CD14-positive monocyte (primary cell): ENCODE measurements at regions not wholly inside any gene's neighbourhood (a gene's known extent, or its start where the extent isn't known, plus 50 kb on each side); places are given as distances from the start of the nearest gene placed in this dataset.
A peak's percentile ranks its signal among the peaks of the same experiment; 100 is the strongest.
"Not testable (repeated sequence)": the region's sequence is repeated elsewhere in the genome, so short reads cannot be mapped to it uniquely, and the experiment has no call there.

Source experiments
- DNase-seq, 3 donors: peaks; one replicate each; pipeline ENCODE4 v3.0.0-alpha.2; 2011 to 2022
- H2AFZ ChIP-seq: 2 replicates; pipeline ENCODE4 v1.6.0; 2012; ENCODE audit warnings: mild to moderate bottlenecking, low read depth, low read length, inconsistent platforms; ENCODE audit not compliant: insufficient read depth, poor library complexity, severe bottlenecking
- H3K27ac ChIP-seq, 2 donors: 1 replicate in 1 of 2; 2 replicates in 1 of 2; pipeline ENCODE4 v1.5.1; 2012 to 2013; ENCODE audit warnings: low read length in 2 of 2, control low read depth in 1 of 2, inconsistent platforms in 1 of 2, low read depth in 1 of 2, mild to moderate bottlenecking in 1 of 2
- H3K27me3 ChIP-seq, 2 donors: one replicate each; pipeline versions ENCODE4 v1.6.0 to v1.6.1; 2011 to 2013; ENCODE audit warnings: low read length in 2 of 2; ENCODE audit not compliant: control insufficient read depth in 2 of 2, insufficient read depth in 2 of 2
- H3K36me3 ChIP-seq, 2 donors: replicated peaks in 1 of 2; 1 replicate in 1 of 2; 2 replicates in 1 of 2; pipeline versions ENCODE4 v1.5.1 to v1.6.1; 2012 to 2013; ENCODE audit warnings: low read length in 2 of 2, control low read depth in 1 of 2, inconsistent platforms in 1 of 2, mild to moderate bottlenecking in 1 of 2; ENCODE audit not compliant: insufficient read depth in 2 of 2, control insufficient read depth in 1 of 2
- H3K4me1 ChIP-seq, 2 donors: 1 replicate in 1 of 2; 2 replicates in 1 of 2; pipeline versions ENCODE4 v1.5.1 to v1.6.1; 2012 to 2013; ENCODE audit warnings: low read length in 2 of 2, control low read depth in 1 of 2, inconsistent platforms in 1 of 2, mild to moderate bottlenecking in 1 of 2, moderate library complexity in 1 of 2; ENCODE audit not compliant: insufficient read depth in 2 of 2, control insufficient read depth in 1 of 2
- H3K4me2 ChIP-seq: replicated peaks from 2 replicates; pipeline ENCODE3; 2012; ENCODE audit warnings: low read length, moderate library complexity, mild to moderate bottlenecking; ENCODE audit not compliant: poor library complexity, severe bottlenecking; ENCODE audit errors: extremely low read depth
- H3K4me3 ChIP-seq, 3 experiments: fragments of 200-600 bp in 1 of 3; sonication (generic) in 1 of 3; replicated peaks in 1 of 3; 1 replicate in 2 of 3; 2 replicates in 1 of 3; pipeline ENCODE4 v1.5.1; 2011 to 2013; ENCODE audit warnings: low read length in 3 of 3, mild to moderate bottlenecking in 3 of 3, control low read depth in 2 of 3, low read depth in 2 of 3, inconsistent platforms in 1 of 3, moderate library complexity in 1 of 3
- H3K79me2 ChIP-seq: 2 replicates; pipeline ENCODE4 v1.6.0; 2012; ENCODE audit warnings: mild to moderate bottlenecking, control low read depth, inconsistent platforms, low read length, moderate library complexity; ENCODE audit not compliant: insufficient read depth
- H3K9ac ChIP-seq: 2 replicates; pipeline ENCODE4 v1.6.0; 2017; ENCODE audit warnings: low read length, mild to moderate bottlenecking; ENCODE audit not compliant: insufficient read depth, poor library complexity, severe bottlenecking
- H3K9me3 ChIP-seq, 2 donors: replicated peaks in 1 of 2; 1 replicate in 1 of 2; 2 replicates in 1 of 2; pipeline versions ENCODE4 v1.5.1 to v1.6.1; 2012 to 2013; ENCODE audit warnings: low read length in 2 of 2, control low read depth in 1 of 2; ENCODE audit not compliant: control insufficient read depth in 1 of 2, insufficient read depth in 1 of 2
- H4K20me1 ChIP-seq: 2 replicates; pipeline ENCODE4 v1.6.0; 2012; ENCODE audit warnings: mild to moderate bottlenecking, low read length, control low read depth, moderate library complexity; ENCODE audit not compliant: insufficient read depth
- H3K27ac Mint-ChIP-seq, 7 donors: one replicate each; pipeline ENCODE4 v1.8.0; 2020; ENCODE audit warnings: mild to moderate bottlenecking in 7 of 7, mixed read lengths in 7 of 7, moderate library complexity in 6 of 7, inconsistent platforms in 2 of 7
- H3K27me3 Mint-ChIP-seq, 3 donors: one replicate each; pipeline ENCODE4 v1.8.0; 2021 to 2022; ENCODE audit warnings: low read depth in 3 of 3, mild to moderate bottlenecking in 3 of 3, mixed read lengths in 3 of 3, moderate library complexity in 3 of 3, inconsistent platforms in 1 of 3
- H3K36me3 Mint-ChIP-seq, 2 donors: one replicate each; pipeline ENCODE4 v1.8.0; 2020; ENCODE audit warnings: mixed read lengths in 2 of 2, inconsistent platforms in 1 of 2, mild to moderate bottlenecking in 1 of 2
- H3K4me1 Mint-ChIP-seq: one replicate; pipeline ENCODE4 v1.8.0; 2020; ENCODE audit warnings: mild to moderate bottlenecking, mixed read lengths
- H3K4me3 Mint-ChIP-seq, 2 donors: one replicate each; pipeline ENCODE4 v1.8.0; 2020; ENCODE audit warnings: mild to moderate bottlenecking in 2 of 2, mixed read lengths in 2 of 2, moderate library complexity in 1 of 2
- H3K9me3 Mint-ChIP-seq, 7 donors: one replicate each; pipeline ENCODE4 v1.8.0; 2020 to 2022; ENCODE audit warnings: mixed read lengths in 7 of 7, mild to moderate bottlenecking in 6 of 7, moderate library complexity in 6 of 7, inconsistent platforms in 2 of 7
- WGBS: methylation state at CpG from one replicate; pipeline ENCODE4 v1.1.5; 2013; ENCODE audit warnings: missing lambda C conversion rate; ENCODE audit not compliant: insufficient coverage; 5-methylcytosine and 5-hydroxymethylcytosine counted together
- intact Hi-C, 2 donors: fragments of 100-400 bp; cut with micrococcal nuclease; formaldehyde crosslinking; loops; one replicate each; pipeline versions ENCODE4 v1.15.0 to v1.15.1; 2023
- TF ChIP-seq, protein P1 (sequence below): fragments of 200-600 bp; IDR thresholded peaks from one replicate; pipeline ENCODE4 v1.8.0; 2022; ENCODE audit warnings: antibody characterized with exemption, mild to moderate bottlenecking

DNA sequence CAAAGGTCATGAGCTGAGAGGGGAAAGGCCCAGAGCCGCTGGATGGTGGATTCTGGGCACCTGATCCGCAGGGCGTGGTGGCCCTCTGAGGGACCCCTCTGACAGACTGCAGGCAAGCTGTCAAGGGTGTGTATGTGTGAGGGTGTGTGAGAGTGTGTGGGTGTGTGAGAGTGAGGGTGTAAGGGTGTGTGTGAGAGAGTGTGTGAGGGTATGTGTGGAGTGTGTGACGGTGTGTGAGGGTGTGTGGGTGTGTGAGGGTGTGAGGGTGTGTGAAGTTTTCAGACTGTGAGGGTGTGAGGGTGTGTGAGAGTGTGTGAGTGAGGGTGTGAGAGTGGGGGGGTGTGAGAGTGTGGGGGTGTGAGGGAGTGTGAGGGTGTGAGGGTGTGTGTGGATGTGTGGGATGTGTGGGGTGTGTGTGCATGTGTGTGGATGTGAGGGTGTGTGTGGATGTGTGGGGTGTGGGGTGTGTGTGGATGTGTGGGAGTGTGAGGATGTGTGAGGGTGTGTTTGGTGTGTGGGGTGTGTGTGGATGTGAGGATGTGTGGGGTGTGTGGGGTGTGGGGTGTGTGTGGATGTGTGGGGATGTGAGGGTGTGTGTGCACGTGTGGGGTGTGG lies 156.7 kb downstream of the TMEM121 start:
- Mint-ChIP-seq H3K27ac (peak overlapping the region in 1 of 7 donors; percentile 67), H3K9me3 (peaks cover 0 to 3% (median 0%) of the 10 kb centered on the region in 7 donors), H3K4me3 (no peak overlapping the region), H3K4me1 (peaks cover 3% of the 10 kb centered on the region), H3K36me3 (no peaks in the 10 kb centered on the region), H3K27me3 (peaks cover 0 to 7% (median 6%) of the 10 kb centered on the region in 3 donors)
- no peak overlapping the region for H2AFZ ChIP-seq
- no peaks in the 10 kb centered on the region for H3K27me3 ChIP-seq
- DNase-seq: no peak
- H3K4me1 ChIP-seq: no peaks in the 10 kb centered on the region
- 87% methylated on average over 3 of the region's 5 CpGs for WGBS
- H3K9ac ChIP-seq: no peak overlapping the region
- no peaks in the 10 kb centered on the region for H3K9me3 ChIP-seq
- no peak overlapping the region for H3K4me2 ChIP-seq
- H3K36me3 ChIP-seq: no peaks in the 10 kb centered on the region
- TF ChIP-seq, protein P1, sequence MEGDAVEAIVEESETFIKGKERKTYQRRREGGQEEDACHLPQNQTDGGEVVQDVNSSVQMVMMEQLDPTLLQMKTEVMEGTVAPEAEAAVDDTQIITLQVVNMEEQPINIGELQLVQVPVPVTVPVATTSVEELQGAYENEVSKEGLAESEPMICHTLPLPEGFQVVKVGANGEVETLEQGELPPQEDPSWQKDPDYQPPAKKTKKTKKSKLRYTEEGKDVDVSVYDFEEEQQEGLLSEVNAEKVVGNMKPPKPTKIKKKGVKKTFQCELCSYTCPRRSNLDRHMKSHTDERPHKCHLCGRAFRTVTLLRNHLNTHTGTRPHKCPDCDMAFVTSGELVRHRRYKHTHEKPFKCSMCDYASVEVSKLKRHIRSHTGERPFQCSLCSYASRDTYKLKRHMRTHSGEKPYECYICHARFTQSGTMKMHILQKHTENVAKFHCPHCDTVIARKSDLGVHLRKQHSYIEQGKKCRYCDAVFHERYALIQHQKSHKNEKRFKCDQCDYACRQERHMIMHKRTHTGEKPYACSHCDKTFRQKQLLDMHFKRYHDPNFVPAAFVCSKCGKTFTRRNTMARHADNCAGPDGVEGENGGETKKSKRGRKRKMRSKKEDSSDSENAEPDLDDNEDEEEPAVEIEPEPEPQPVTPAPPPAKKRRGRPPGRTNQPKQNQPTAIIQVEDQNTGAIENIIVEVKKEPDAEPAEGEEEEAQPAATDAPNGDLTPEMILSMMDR: no peak
- H3K4me3 ChIP-seq: no peak overlapping the region
- no peak overlapping the region for H3K27ac ChIP-seq
- intact Hi-C loops: loop anchor here in 1 of 2 donors (10.0 kb wide), 1 partner anchor 118 kb away; no protein-coding TSS in a partner anchor
- no peaks in the 10 kb centered on the region for H3K79me2 ChIP-seq
- no peaks in the 10 kb centered on the region for H4K20me1 ChIP-seq

GRCh38 chr14:105684056-105684455 lies 157.7 kb downstream of the TMEM121 start:
- H3K4me1 Mint-ChIP-seq, H3K36me3 ChIP-seq, H3K9ac ChIP-seq, H3K27me3 ChIP-seq, H3K27me3 Mint-ChIP-seq, H3K36me3 Mint-ChIP-seq, DNase-seq, H3K79me2 ChIP-seq, H4K20me1 ChIP-seq, H3K4me3 ChIP-seq, H3K9me3 Mint-ChIP-seq, H3K27ac ChIP-seq, H2AFZ ChIP-seq, H3K27ac Mint-ChIP-seq, H3K4me2 ChIP-seq, H3K4me1 ChIP-seq, H3K9me3 ChIP-seq: not testable (repeated sequence)
- whole genome bisulfite sequencing: no CpG with 5 or more reads among the region's 14 CpGs
- intact Hi-C loops: loop anchor here in 1 of 2 donors (10.0 kb wide), 1 partner anchor 119 kb away; no protein-coding TSS in a partner anchor
- H3K4me3 Mint-ChIP-seq: peak overlapping the region in 1 of 2 donors; percentile 13

DNA sequence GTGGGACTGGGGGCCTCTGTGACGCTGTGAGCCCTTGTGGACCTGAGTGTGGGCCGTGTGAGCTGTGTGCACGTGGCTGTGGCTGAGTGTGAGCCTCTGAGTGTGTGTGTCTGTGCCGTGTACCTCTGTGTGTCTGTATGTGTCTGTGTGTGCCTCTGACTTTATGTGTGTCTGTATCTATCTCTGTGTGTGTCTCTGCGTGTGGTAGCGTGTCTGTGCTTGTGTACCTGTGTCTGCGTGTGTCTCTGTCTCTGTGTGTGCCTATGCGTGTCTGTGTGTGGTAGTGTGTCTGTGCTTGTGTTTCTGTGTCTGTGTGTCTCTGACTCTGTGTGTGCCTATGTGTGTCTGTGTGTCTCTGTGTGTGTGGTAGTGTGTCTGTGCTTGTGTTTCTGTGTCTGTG lies 158.2 kb downstream of the TMEM121 start:
- WGBS: 100% methylated on average over 2 of the region's 8 CpGs
- not testable (repeated sequence) for H3K79me2 ChIP-seq, H3K27ac ChIP-seq, H3K4me3 Mint-ChIP-seq, H3K4me3 ChIP-seq, H4K20me1 ChIP-seq, H3K4me2 ChIP-seq, H3K9me3 ChIP-seq, H3K4me1 ChIP-seq, H3K27me3 Mint-ChIP-seq, H3K36me3 ChIP-seq, H3K36me3 Mint-ChIP-seq, H3K27me3 ChIP-seq, H3K9me3 Mint-ChIP-seq, H3K4me1 Mint-ChIP-seq, DNase-seq, H2AFZ ChIP-seq, H3K9ac ChIP-seq
- peak overlapping the region in 1 of 7 donors; percentile 48 for H3K27ac Mint-ChIP-seq
- intact Hi-C loops: loop anchor here in 1 of 2 donors (10.0 kb wide), 1 partner anchor 120 kb away; no protein-coding TSS in a partner anchor
